AG10803 (cell line): ENCODE measurements at regions not wholly inside any gene's neighbourhood (a gene's known extent, or its start where the extent isn't known, plus 50 kb on each side); places are given as distances from the start of the nearest gene placed in this dataset.
A peak's percentile ranks its signal among the peaks of the same experiment; 100 is the strongest.

Experiments used
- DNase-seq: peaks from one replicate; pipeline ENCODE4 v3.0.0; 2010; ENCODE audit warnings: low read depth
- H3K4me3 ChIP-seq: 2 replicates; pipeline ENCODE4 v1.5.1; 2011; ENCODE audit warnings: mild to moderate bottlenecking, low read length, control low read depth
- TF ChIP-seq, protein P1 (sequence below): conservative IDR thresholded peaks from 2 replicates; pipeline ENCODE4 v1.5.1; 2011; ENCODE audit warnings: mild to moderate bottlenecking, low read length, control low read depth, inconsistent platforms

- no peak for DNase-seq
- H3K4me3 ChIP-seq = no peak overlapping the region
- TF ChIP-seq, protein P1, sequence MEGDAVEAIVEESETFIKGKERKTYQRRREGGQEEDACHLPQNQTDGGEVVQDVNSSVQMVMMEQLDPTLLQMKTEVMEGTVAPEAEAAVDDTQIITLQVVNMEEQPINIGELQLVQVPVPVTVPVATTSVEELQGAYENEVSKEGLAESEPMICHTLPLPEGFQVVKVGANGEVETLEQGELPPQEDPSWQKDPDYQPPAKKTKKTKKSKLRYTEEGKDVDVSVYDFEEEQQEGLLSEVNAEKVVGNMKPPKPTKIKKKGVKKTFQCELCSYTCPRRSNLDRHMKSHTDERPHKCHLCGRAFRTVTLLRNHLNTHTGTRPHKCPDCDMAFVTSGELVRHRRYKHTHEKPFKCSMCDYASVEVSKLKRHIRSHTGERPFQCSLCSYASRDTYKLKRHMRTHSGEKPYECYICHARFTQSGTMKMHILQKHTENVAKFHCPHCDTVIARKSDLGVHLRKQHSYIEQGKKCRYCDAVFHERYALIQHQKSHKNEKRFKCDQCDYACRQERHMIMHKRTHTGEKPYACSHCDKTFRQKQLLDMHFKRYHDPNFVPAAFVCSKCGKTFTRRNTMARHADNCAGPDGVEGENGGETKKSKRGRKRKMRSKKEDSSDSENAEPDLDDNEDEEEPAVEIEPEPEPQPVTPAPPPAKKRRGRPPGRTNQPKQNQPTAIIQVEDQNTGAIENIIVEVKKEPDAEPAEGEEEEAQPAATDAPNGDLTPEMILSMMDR = no peak
Observed at GRCh38 chr14:22415605-22415959, 173.4 kb downstream of the DAD1 start.

DNA sequence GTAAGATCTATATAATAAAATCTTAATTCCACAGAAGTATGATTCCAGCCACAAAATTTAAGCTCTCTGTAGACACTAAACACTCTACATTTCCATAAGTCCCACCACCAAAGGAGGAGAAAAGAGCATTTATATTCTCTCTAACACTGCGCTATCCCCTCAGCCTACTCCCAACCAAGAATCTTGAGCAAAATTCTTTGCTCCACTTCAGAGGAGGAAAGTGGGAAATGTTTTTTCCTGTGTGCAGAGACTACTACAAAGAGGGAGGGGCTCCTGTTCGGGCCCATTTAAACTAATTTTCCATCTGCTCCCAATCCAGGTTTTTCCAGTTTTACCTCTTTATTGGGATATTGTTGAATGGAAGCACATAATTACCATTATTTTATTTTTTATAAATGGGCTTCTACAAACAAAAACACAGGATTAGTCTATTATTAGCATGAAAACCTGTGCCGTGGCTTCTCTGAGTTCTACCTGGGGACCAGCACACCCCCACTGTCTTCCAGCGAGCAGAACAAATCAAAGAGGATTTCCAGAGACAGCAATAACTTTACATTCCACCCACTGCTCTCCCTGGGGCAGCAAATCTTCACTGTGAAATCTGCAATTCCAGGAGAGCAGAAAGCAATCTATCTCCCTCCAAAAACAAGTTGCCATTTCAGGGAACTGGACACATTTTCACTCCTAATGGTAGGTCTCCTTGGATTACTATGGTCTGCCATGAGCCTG, 174.0 kb downstream of the DAD1 start:
- TF ChIP-seq, protein P1 = no peak
- H3K4me3 ChIP-seq = no peak overlapping the region
- no peak for DNase-seq

GRCh38 chr14:22412926-22413411, 176.1 kb downstream of the DAD1 start:
- no peak overlapping the region for H3K4me3 ChIP-seq
- peak; percentile 66 for DNase-seq
- TF ChIP-seq, protein P1 = no peak; the same call in 1 of the 2 replicates

DNA sequence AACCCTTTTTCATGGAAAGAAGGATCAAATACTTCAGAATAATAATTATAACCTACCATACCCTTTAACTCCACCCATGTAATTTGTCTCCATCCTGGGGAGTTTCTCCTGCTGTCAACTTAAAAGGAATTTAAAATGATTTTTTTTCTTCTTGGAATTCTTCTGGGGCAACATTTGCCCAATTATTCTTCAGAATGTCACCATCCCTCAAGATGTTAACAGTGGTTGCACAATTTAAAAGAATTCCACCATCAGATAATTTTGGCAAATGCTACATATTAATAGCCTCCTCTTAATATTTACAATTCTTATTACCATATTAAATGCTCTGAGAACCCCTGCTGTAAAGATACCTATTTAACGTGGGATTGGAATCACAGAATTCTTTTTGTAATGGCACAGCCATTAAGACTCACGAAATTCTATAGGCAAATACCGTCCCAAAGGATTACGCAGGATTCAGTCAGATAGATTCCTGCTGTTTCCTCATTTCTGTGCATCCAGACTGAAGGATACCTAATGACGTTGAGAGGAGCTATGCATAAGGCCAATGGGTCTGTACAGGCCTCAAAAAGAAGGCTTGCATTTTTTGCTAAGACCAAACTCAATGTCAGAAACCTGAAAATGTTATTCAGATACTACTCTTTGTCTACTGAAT, 177.5 kb downstream of the DAD1 start:
- no peak for DNase-seq
- TF ChIP-seq, protein P1 = no peak
- no peak overlapping the region for H3K4me3 ChIP-seq

DNA sequence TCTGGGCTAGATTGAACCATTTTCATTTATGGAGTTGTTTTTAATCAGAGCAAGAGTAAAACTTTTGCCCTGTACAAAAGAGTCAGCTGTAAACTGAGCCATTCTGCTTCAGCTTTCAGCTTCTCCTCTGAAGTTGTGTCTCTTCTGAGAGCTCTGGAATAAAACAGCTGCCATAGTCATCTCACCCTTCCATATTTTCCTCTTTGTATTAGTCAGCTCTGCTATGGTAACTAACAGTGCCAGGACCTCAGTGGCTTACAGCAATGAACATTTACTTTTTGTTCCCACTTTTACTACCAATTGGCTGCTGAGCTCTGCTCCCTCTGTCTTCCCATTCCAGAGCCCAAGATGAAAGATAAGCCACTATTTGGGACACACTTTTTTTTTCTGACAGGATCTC, 178.5 kb downstream of the DAD1 start:
- no peak overlapping the region for H3K4me3 ChIP-seq
- DNase-seq = no peak
- TF ChIP-seq, protein P1 = no peak

DNA sequence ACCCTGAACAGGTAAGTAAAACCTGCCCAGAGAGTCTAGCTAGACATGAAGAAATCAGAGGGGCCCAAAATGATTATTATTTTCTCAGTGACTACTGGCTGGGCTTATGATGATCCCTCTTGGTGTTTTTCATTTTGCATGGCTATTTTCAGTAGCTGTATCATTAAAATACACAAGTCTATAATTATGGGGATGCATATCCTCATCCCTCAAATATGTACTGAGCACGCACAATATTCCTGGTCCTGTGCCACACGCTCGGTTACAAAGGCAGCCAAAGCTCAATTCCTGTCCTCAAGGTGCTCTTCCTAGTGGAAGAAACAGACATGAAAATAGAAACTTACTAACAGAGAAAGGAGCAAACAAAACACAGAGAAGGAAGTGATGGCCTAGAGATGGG, 180.0 kb downstream of the DAD1 start:
- no peak for DNase-seq
- H3K4me3 ChIP-seq = no peak overlapping the region
- TF ChIP-seq, protein P1 = no peak

DNA sequence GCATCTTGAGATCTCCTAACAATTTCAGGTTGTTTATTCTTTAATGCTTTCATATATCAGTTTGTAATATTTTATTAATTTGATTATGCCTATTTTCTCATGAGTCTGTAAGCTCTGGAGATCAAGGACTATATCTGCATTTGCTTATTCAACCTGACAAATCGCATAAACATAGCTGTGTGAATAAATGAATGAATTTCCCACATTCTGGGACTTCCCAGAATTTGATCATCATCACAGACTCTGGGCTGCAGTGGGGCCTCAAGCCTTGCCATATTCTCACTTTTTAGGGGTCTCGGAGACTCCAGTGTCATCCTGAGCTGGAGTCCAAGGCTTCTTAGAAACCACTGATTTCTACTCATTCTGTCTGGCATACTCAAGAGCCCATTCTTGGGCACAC, 180.5 kb downstream of the DAD1 start:
- TF ChIP-seq, protein P1 = no peak
- no peak for DNase-seq
- no peak overlapping the region for H3K4me3 ChIP-seq
